Neuronal stem cell (in vitro differentiated cells): ENCODE measurements at regions not wholly inside any gene's neighbourhood (a gene's known extent, or its start where the extent isn't known, plus 50 kb on each side); places are given as distances from the start of the nearest gene placed in this dataset.

Source experiments
- DNase-seq: peaks from one replicate; pipeline ENCODE4 v3.0.0-alpha.2; 2013; ENCODE audit warnings: low spot score
- H2AFZ ChIP-seq: one replicate; pipeline ENCODE4 v1.6.1; 2013; ENCODE audit warnings: mild to moderate bottlenecking, low read length, inconsistent platforms
- H2AK5ac ChIP-seq: 2 replicates; pipeline ENCODE4 v1.6.1; 2013; ENCODE audit warnings: low read depth, mild to moderate bottlenecking, inconsistent platforms, low read length, moderate library complexity, mixed read lengths
- H2BK120ac ChIP-seq: 2 replicates; pipeline ENCODE4 v1.6.1; 2013; ENCODE audit warnings: low read depth, mild to moderate bottlenecking, inconsistent platforms, low read length, moderate library complexity, mixed read lengths
- H2BK12ac ChIP-seq: one replicate; pipeline ENCODE4 v1.6.1; 2013; ENCODE audit warnings: low read length, inconsistent platforms
- H2BK15ac ChIP-seq: 2 replicates; pipeline ENCODE4 v1.6.1; 2013; ENCODE audit warnings: mild to moderate bottlenecking, low read length, inconsistent platforms, mixed read lengths
- H2BK5ac ChIP-seq: one replicate; pipeline ENCODE4 v1.6.1; 2013; ENCODE audit warnings: inconsistent platforms, mild to moderate bottlenecking, low read length, moderate library complexity
- H3K14ac ChIP-seq: one replicate; pipeline ENCODE4 v1.6.1; 2013; ENCODE audit warnings: low read length, inconsistent platforms
- H3K18ac ChIP-seq: 2 replicates; pipeline ENCODE4 v1.6.1; 2013; ENCODE audit warnings: low read length, inconsistent platforms
- H3K23ac ChIP-seq: 2 replicates; pipeline ENCODE4 v1.6.1; 2013; ENCODE audit warnings: low read depth, mild to moderate bottlenecking, mixed read lengths, low read length, inconsistent platforms; ENCODE audit not compliant: poor library complexity
- H3K27ac ChIP-seq: replicated peaks from 3 replicates; pipeline ENCODE4 v1.5.1; 2013; ENCODE audit warnings: low read length, inconsistent platforms
- H3K27me3 ChIP-seq, 3 experiments: 2 replicates each; pipeline ENCODE4 v1.6.1; 2013; ENCODE audit warnings: low read length in 3 of 3, mild to moderate bottlenecking in 2 of 3, inconsistent platforms in 1 of 3, low read depth in 1 of 3, mixed read lengths in 1 of 3, moderate library complexity in 1 of 3; ENCODE audit not compliant: control insufficient read depth in 3 of 3, insufficient read depth in 3 of 3
- H3K36me3 ChIP-seq, 2 donors: replicated peaks in 1 of 2; 2 replicates each; pipeline ENCODE4 v1.6.1; 2013; ENCODE audit warnings: low read length in 2 of 2; ENCODE audit not compliant: control insufficient read depth in 2 of 2, insufficient read depth in 2 of 2
- H3K4ac ChIP-seq: 2 replicates; pipeline ENCODE4 v1.6.1; 2013; ENCODE audit warnings: inconsistent platforms, mild to moderate bottlenecking, low read length, moderate library complexity
- H3K4me1 ChIP-seq, 2 donors: 1 replicate in 1 of 2; 2 replicates in 1 of 2; pipeline ENCODE4 v1.6.1; 2013; ENCODE audit warnings: low read length in 2 of 2, low read depth in 1 of 2; ENCODE audit not compliant: control insufficient read depth in 2 of 2, insufficient read depth in 1 of 2
- H3K4me2 ChIP-seq: one replicate; pipeline ENCODE4 v1.6.1; 2013; ENCODE audit warnings: mild to moderate bottlenecking, low read length, inconsistent platforms; ENCODE audit not compliant: insufficient read depth, poor library complexity, severe bottlenecking
- H3K4me3 ChIP-seq, 2 donors: 2 replicates each; pipeline ENCODE4 v1.5.1; 2013; ENCODE audit warnings: low read length in 2 of 2, mild to moderate bottlenecking in 2 of 2, inconsistent platforms in 1 of 2, moderate library complexity in 1 of 2
- H3K79me1 ChIP-seq: one replicate; pipeline ENCODE4 v1.6.1; 2013; ENCODE audit warnings: low read depth, mild to moderate bottlenecking, inconsistent platforms, low read length, moderate library complexity
- H3K9ac ChIP-seq: one replicate; pipeline ENCODE4 v1.6.1; 2013; ENCODE audit warnings: mild to moderate bottlenecking, low read depth, low read length, inconsistent platforms; ENCODE audit not compliant: poor library complexity
- H3K9me3 ChIP-seq, 2 donors: replicated peaks in 1 of 2; 2 replicates each; pipeline versions ENCODE3 to v1.6.1; 2013; ENCODE audit warnings: low read length in 2 of 2, mild to moderate bottlenecking in 2 of 2, inconsistent platforms in 1 of 2, low read depth in 1 of 2, mixed read lengths in 1 of 2, moderate library complexity in 1 of 2; ENCODE audit not compliant: control insufficient read depth in 2 of 2, insufficient read depth in 1 of 2
- H4K8ac ChIP-seq: one replicate; pipeline ENCODE4 v1.6.1; 2013; ENCODE audit warnings: low read depth, mild to moderate bottlenecking, inconsistent platforms, low read length, moderate library complexity
- H4K91ac ChIP-seq: one replicate; pipeline ENCODE4 v1.6.1; 2013; ENCODE audit warnings: low read length, low read depth, mild to moderate bottlenecking, inconsistent platforms; ENCODE audit not compliant: poor library complexity
- WGBS, 2 donors: extraction: QIAGEN DNeasy Blood & Tissue Kit; methylation state at CpG; one replicate each; pipeline ENCODE4 v1.1.7; 2013; ENCODE audit warnings: missing lambda C conversion rate in 2 of 2, mixed read lengths in 1 of 2; ENCODE audit not compliant: insufficient read length in 2 of 2, insufficient replicate concordance in 1 of 2; ENCODE audit errors: extremely low coverage in 2 of 2; 5-methylcytosine and 5-hydroxymethylcytosine counted together

- Histone ChIP-seq H3K4me3 (no peak overlapping the region), H4K91ac (no peak overlapping the region), H3K27ac (no peak overlapping the region), H3K23ac (no peak overlapping the region), H3K4me1 (peaks cover 5 to 10% of the 10 kb centered on the region in 2 donors), H2BK12ac (no peak overlapping the region), H2BK15ac (no peak overlapping the region), H2AFZ (no peak overlapping the region), H3K18ac (no peak overlapping the region), H3K4me2 (no peak overlapping the region), H3K4ac (no peak overlapping the region), H4K8ac (no peak overlapping the region), H3K9me3 (no peaks in the 10 kb centered on the region), H2BK120ac (no peak overlapping the region), H3K27me3 (no peaks in the 10 kb centered on the region), H3K14ac (no peak overlapping the region), H2AK5ac (no peak overlapping the region), H3K36me3 (peaks cover 2 to 73% of the 10 kb centered on the region in 2 donors), H3K79me1 (no peaks in the 10 kb centered on the region), H3K9ac (no peak overlapping the region), H2BK5ac (no peak overlapping the region)
- DNase-seq = no peak
Observed at GRCh38 chr11:92763336-92763735, 206.1 kb upstream of the MTNR1B start.

- no peak overlapping the region for H2BK12ac ChIP-seq
- no peak overlapping the region for H3K4me3 ChIP-seq
- H2AFZ ChIP-seq = no peak overlapping the region
- DNase-seq = no peak
- no peak overlapping the region for H3K14ac ChIP-seq
- H3K9me3 ChIP-seq = no peaks in the 10 kb centered on the region
- H2BK5ac ChIP-seq = no peak overlapping the region
- no peak overlapping the region for H3K23ac ChIP-seq
- no peak overlapping the region for H3K4me2 ChIP-seq
- H3K36me3 ChIP-seq = peaks cover 2 to 81% of the 10 kb centered on the region in 2 donors
- no peak overlapping the region for H3K9ac ChIP-seq
- no peaks in the 10 kb centered on the region for H3K79me1 ChIP-seq
- peaks cover 5 to 10% of the 10 kb centered on the region in 2 donors for H3K4me1 ChIP-seq
- H4K91ac ChIP-seq = no peak overlapping the region
- no peak overlapping the region for H2BK15ac ChIP-seq
- H3K18ac ChIP-seq = peak overlapping the region; percentile 29
- H3K4ac ChIP-seq = no peak overlapping the region
- H3K27ac ChIP-seq = no peak overlapping the region
- H3K27me3 ChIP-seq = no peaks in the 10 kb centered on the region
- H4K8ac ChIP-seq = no peak overlapping the region
- H2AK5ac ChIP-seq = no peak overlapping the region
- WGBS, 2 donors = no CpG with 5 or more reads among the region's 4 CpGs
- no peak overlapping the region for H2BK120ac ChIP-seq
Observed at GRCh38 chr11:92764128-92764527, 205.3 kb upstream of the MTNR1B start.

GRCh38 chr11:92765082-92765840 is 204.2 kb upstream of the MTNR1B start:
- no peak overlapping the region for H3K14ac ChIP-seq
- no peak overlapping the region for H3K4ac ChIP-seq
- H3K23ac ChIP-seq = no peak overlapping the region
- no peak overlapping the region for H4K8ac ChIP-seq
- H4K91ac ChIP-seq = no peak overlapping the region
- no peak overlapping the region for H2BK120ac ChIP-seq
- H2BK15ac ChIP-seq = no peak overlapping the region
- H3K9ac ChIP-seq = no peak overlapping the region
- no peaks in the 10 kb centered on the region for H3K9me3 ChIP-seq
- peaks cover 2 to 93% of the 10 kb centered on the region in 2 donors for H3K36me3 ChIP-seq
- H2AK5ac ChIP-seq = no peak overlapping the region
- no peak overlapping the region for H2AFZ ChIP-seq
- no CpG with 5 or more reads among the region's 9 CpGs for WGBS, 2 donors
- H3K18ac ChIP-seq = no peak overlapping the region
- H3K79me1 ChIP-seq = no peaks in the 10 kb centered on the region
- H3K4me1 ChIP-seq = peaks cover 5 to 9% of the 10 kb centered on the region in 2 donors
- no peak for DNase-seq
- no peak overlapping the region for H3K27ac ChIP-seq
- no peaks in the 10 kb centered on the region for H3K27me3 ChIP-seq
- no peak overlapping the region for H3K4me2 ChIP-seq
- H2BK5ac ChIP-seq = no peak overlapping the region
- no peak overlapping the region for H3K4me3 ChIP-seq
- no peak overlapping the region for H2BK12ac ChIP-seq

GRCh38 chr11:92765965-92766371 is 203.5 kb upstream of the MTNR1B start:
- Histone ChIP-seq H2BK15ac (no peak overlapping the region), H3K79me1 (no peaks in the 10 kb centered on the region), H3K27ac (peak overlapping the region; percentile 11), H2BK5ac (no peak overlapping the region), H3K23ac (no peak overlapping the region), H2BK12ac (no peak overlapping the region), H3K4me1 (peaks cover 5 to 9% of the 10 kb centered on the region in 2 donors), H3K14ac (no peak overlapping the region), H4K8ac (no peak overlapping the region), H3K9me3 (no peaks in the 10 kb centered on the region), H3K18ac (peak overlapping the region; percentile 61), H3K36me3 (peaks cover 2 to 91% of the 10 kb centered on the region in 2 donors), H3K27me3 (no peaks in the 10 kb centered on the region), H2AFZ (no peak overlapping the region), H2BK120ac (no peak overlapping the region), H3K9ac (no peak overlapping the region), H3K4ac (no peak overlapping the region), H3K4me2 (no peak overlapping the region), H2AK5ac (no peak overlapping the region), H3K4me3 (no peak overlapping the region), H4K91ac (no peak overlapping the region)
- WGBS, 2 donors = no CpG with 5 or more reads among the region's 10 CpGs
- DNase-seq = peak; percentile 12
